SH-SY5Y (cell line): ENCODE measurements at regions not wholly inside any gene's neighbourhood (a gene's known extent, or its start where the extent isn't known, plus 50 kb on each side); places are given as distances from the start of the nearest gene placed in this dataset.

Experiments
- GATA2 ChIP-seq: IDR thresholded peaks from 2 replicates; pipeline ENCODE4 v1.6.1; 2011; ENCODE audit warnings: mild to moderate bottlenecking, low read depth, low read length
- GATA3 ChIP-seq: IDR thresholded peaks from 2 replicates; pipeline ENCODE4 v1.6.1; 2011; ENCODE audit warnings: low read depth, mild to moderate bottlenecking, low read length, moderate library complexity

- TF ChIP-seq GATA2 (no peak), GATA3 (no peak)
Observed at GRCh38 chr15:31254431-31255175, 72.0 kb upstream of the KLF13 start.

- TF ChIP-seq GATA3 = no peak
- no peak for TF ChIP-seq GATA2
Observed at GRCh38 chr15:31255176-31255510, 71.5 kb upstream of the KLF13 start.

DNA sequence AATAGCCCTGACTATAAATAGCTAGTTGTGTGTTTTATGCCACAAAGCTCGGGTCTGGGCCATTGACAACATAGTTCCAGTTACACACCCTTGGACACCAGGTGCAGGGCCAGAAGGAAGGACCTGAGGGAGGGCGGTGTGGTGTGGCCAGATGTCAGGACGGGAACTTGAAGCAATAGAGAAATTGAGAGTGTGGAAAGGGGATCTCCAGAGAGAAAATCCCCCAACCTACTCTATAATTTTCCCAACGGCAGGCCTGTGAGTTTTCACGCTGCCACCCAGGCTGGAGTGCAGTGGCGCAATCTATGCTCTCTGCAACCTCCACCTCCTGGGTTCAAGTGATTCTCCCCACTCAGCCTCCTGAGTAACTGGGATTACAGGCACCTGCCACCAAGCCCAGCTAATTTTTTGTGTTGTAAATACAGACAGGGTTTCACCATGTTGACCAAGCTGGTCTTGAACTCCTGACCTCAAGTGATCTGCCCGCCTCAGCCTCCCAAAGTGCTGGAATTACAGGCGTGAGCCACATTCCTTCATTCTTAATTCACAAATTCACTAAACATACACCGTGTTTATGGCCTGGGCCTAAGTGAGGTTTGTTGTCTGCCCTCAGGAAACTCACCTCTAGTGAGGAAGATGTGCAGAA is 70.8 kb upstream of the KLF13 start:
- TF ChIP-seq GATA3 = no peak
- no peak for TF ChIP-seq GATA2

GRCh38 chr15:31256378-31257265 is 70.0 kb upstream of the KLF13 start:
- TF ChIP-seq GATA2 = no peak
- TF ChIP-seq GATA3 = no peak

GRCh38 chr15:31257286-31257685 is 69.3 kb upstream of the KLF13 start:
- no peak for TF ChIP-seq GATA3
- no peak for TF ChIP-seq GATA2

GRCh38 chr15:31258260-31258659 is 68.4 kb upstream of the KLF13 start:
- no peak for TF ChIP-seq GATA3
- no peak for TF ChIP-seq GATA2

- TF ChIP-seq GATA2 (no peak), GATA3 (no peak)
Observed at GRCh38 chr15:31259562-31260252, 66.9 kb upstream of the KLF13 start.

- TF ChIP-seq GATA3 (no peak), GATA2 (no peak)
Observed at GRCh38 chr15:31260646-31261265, 65.9 kb upstream of the KLF13 start.

DNA sequence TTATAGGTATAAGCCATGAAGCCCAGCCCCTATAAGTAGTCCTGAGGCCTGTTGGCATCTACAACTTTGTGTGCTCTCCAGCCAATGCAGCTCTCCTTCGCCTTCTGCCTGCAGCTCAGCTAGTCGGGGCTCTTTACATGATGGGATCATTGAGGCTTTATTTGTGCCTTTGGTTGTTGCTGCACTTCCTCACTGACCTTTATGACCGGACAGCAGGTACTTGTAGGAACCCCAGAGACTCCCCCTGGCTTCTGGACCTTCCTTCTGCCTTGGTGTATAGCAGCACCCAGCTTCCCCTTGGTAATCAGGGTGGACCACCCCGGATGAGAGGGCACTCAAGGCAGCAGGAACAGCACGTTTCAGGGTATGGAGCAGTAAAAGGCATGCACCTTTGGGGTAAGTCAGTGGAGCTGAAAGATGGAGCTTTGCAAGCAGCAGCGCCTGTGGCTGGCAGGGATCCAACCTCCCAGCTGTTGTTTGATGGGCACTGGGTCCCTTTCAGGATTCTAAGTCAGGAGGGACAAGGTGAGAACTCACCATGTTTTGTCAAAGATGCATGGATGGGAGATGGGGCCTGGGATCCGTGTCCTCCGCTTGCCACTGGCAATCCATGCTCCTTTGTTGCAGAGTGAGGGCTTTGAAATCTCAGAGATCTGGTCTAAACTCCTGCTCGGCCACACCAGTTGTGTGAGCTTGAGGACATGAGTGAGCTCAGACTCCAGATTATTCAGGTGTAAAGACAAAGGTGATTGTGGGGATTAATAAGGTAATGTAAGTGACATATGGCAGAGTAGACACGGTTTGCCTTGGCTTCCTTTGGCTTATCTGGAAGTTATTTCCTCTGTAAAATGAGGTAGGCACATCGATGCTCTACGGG is 65.1 kb upstream of the KLF13 start:
- TF ChIP-seq GATA2 (no peak), GATA3 (no peak)

- TF ChIP-seq GATA2 (no peak), GATA3 (no peak)
Observed at GRCh38 chr15:31262143-31262530, 64.5 kb upstream of the KLF13 start.

GRCh38 chr15:31262901-31263671 is 63.5 kb upstream of the KLF13 start:
- TF ChIP-seq GATA2 (0 out of 2 replicates have a peak, but pooled peaks have one; percentile 8), GATA3 (no peak)
